ENCODE measurements at regions not wholly inside any gene's neighbourhood (a gene's known extent, or its start where the extent isn't known, plus 50 kb on each side); places are given as distances from the start of the nearest gene placed in this dataset.

DNA sequence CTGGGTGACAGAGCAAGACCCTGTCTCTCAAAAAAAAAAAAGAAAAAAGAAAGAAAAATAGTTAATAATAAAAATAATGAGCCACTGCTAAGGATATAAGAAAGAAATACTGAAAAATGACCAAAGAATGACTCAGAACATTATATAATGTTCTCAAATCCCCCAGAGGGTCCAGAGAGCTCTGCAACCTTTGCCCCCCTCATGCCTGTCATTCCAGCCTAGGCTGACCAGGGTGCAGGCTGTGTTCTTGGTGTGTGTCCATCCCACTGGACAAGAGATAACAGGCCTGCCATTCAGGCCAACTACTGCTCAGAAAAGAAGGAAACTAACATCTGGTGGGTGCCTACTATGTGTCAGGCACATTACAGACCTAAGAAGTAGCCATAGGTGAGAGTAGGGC is 72.7 kb upstream of the EDNRA start:
- intact Hi-C loops (cut with DNase I): no loop called here
- Histone ChIP-seq H3K4me1 (peaks cover 0 to 13% (median 0%) of the 10 kb centered on the region in 12 donors), H3K27ac (peak overlapping the region in 3 of 12 donors; percentile 2 to 40 (median 39)), H3K36me3 (no peaks in the 10 kb centered on the region), H3K27me3 (no peaks in the 10 kb centered on the region), H3K4me3 (no peak overlapping the region), H3K9me3 (peaks cover 0 to 27% (median 4%) of the 10 kb centered on the region in 12 donors)
- no peak for TF ChIP-seq POLR2A (IDR thresholded peaks at IDR 0.05)
- TF ChIP-seq, protein P1, sequence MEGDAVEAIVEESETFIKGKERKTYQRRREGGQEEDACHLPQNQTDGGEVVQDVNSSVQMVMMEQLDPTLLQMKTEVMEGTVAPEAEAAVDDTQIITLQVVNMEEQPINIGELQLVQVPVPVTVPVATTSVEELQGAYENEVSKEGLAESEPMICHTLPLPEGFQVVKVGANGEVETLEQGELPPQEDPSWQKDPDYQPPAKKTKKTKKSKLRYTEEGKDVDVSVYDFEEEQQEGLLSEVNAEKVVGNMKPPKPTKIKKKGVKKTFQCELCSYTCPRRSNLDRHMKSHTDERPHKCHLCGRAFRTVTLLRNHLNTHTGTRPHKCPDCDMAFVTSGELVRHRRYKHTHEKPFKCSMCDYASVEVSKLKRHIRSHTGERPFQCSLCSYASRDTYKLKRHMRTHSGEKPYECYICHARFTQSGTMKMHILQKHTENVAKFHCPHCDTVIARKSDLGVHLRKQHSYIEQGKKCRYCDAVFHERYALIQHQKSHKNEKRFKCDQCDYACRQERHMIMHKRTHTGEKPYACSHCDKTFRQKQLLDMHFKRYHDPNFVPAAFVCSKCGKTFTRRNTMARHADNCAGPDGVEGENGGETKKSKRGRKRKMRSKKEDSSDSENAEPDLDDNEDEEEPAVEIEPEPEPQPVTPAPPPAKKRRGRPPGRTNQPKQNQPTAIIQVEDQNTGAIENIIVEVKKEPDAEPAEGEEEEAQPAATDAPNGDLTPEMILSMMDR (IDR thresholded peaks at IDR 0.05): no peak
- peak in 4 of 5 donors; percentile 9 to 36 (median 20) for DNase-seq
- peak in 2 of 4 donors; percentile 58 to 63 for ATAC-seq

DNA sequence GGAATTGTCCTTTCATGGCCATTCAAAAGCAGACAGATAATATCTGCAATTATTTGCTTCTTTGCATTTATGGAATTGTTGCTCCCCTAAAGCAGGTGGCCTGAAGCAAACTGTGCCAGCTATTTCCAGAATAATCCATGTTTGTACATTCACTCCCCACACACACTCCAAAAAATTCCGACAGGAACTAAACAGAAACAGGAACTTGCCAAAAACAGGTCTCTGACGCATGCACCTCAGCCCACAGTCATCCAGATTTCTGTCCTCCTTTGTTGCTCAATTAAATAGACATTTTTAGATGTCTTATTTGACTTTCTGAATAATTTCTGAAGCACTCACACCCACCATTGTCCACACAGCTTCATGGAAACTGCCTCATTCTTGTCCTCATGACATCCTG is 71.5 kb upstream of the EDNRA start:
- DNase-seq (no peak), ATAC-seq (peak in 1 of 4 donors; percentile 63)
- WGBS, 4 donors: 56 to 72% (median 69%) methylated on average over 2 of the region's 2 CpGs
- no peaks in the 10 kb centered on the region for H3K27me3 ChIP-seq
- peaks cover 0 to 13% (median 0%) of the 10 kb centered on the region in 12 donors for H3K4me1 ChIP-seq
- H3K27ac ChIP-seq: peak overlapping the region in 1 of 12 donors; percentile 37
- peaks cover 0 to 18% (median 1%) of the 10 kb centered on the region in 12 donors for H3K9me3 ChIP-seq
- no peaks in the 10 kb centered on the region for H3K36me3 ChIP-seq
- no peak overlapping the region for H3K4me3 ChIP-seq
- no peak for TF ChIP-seq POLR2A (IDR thresholded peaks at IDR 0.05)
- TF ChIP-seq, protein P1 (IDR thresholded peaks at IDR 0.05): no peak
- intact Hi-C loops (cut with DNase I): no loop called here

DNA sequence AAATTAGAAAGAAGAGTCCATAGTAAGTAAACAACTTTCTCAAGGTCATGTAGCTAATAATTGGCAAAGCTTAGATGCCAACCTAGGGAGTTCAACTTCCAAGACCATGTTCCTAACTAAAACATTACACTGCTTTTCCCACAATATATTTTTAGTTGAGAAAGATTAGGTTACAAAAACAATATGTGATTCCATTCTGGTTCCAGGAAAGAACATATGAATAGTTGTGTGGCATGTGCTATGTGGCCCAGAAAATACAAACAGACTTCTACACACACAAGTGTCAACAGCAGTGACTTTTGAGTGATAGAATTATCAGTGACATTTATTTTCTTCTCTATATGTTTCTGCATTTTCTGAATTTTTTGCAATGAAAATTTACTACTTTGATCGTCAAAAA is 62.7 kb upstream of the EDNRA start:
- no peaks in the 10 kb centered on the region for H3K27me3 ChIP-seq
- H3K36me3 ChIP-seq: no peaks in the 10 kb centered on the region
- no peak for ATAC-seq
- TF ChIP-seq, protein P1 (IDR thresholded peaks at IDR 0.05): no peak
- TF ChIP-seq POLR2A (IDR thresholded peaks at IDR 0.05): no peak
- no peak overlapping the region for H3K27ac ChIP-seq
- peaks cover 0 to 12% (median 0%) of the 10 kb centered on the region in 12 donors for H3K9me3 ChIP-seq
- no peak for DNase-seq
- no peaks in the 10 kb centered on the region for H3K4me1 ChIP-seq
- H3K4me3 ChIP-seq: no peak overlapping the region
- 57 to 82% (median 69%) methylated on average over 1 of the region's 1 CpG for WGBS, 4 donors
- intact Hi-C loops (cut with DNase I): no loop called here

GRCh38 chr4:147421456-147421855 is 59.4 kb upstream of the EDNRA start:
- ATAC-seq: no peak
- no peaks in the 10 kb centered on the region for H3K27me3 ChIP-seq
- H3K27ac ChIP-seq: no peak overlapping the region

More at GRCh38 chr4:147421456-147421855, 59.4 kb upstream of the EDNRA start:
- Histone ChIP-seq H3K9me3 (peaks cover 0 to 8% (median 0%) of the 10 kb centered on the region in 12 donors), H3K36me3 (no peaks in the 10 kb centered on the region), H3K4me1 (no peaks in the 10 kb centered on the region), H3K4me3 (no peak overlapping the region)
- TF ChIP-seq POLR2A (IDR thresholded peaks at IDR 0.05): no peak
- TF ChIP-seq, protein P1 (IDR thresholded peaks at IDR 0.05): no peak
- WGBS, 4 donors: 75 to 90% (median 85%) methylated on average over 2 of the region's 2 CpGs
- intact Hi-C loops (cut with DNase I): no loop called here
- DNase-seq: no peak
